ENCODE measurements at regions not wholly inside any gene's neighbourhood (a gene's known extent, or its start where the extent isn't known, plus 50 kb on each side); places are given as distances from the start of the nearest gene placed in this dataset.

DNA sequence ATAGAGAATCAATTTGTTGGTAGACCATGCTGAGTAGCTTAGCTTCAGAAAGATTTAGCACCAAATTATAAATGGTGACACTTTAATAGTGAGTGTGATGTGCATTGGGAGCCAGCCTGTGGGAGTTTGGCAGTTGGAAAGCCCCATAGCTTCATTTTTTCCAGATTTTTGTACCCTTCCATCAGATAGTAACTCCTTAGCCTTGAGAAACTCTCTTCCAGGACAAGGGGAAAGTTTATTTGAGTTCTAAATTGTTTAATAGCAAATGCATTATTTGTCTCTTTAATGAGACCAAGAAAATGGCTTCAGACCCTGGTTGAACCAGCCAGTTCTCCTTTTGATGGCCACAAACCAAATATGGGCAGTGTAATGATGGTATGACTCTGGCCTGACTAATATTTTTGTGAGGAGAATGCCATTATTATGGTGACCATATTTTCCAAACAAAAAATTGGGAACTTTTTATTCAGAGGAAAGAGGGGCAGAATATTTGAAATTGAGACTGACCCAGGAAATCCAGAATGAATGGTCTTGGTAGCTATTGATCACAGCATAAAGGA is 49.8 kb downstream of the PLCE1 start:
- no peak for DNase-seq

- no peak for DNase-seq
These were observed 52.4 kb downstream of the PLCE1 start for GRCh38 chr10:94046098-94046497.

DNA sequence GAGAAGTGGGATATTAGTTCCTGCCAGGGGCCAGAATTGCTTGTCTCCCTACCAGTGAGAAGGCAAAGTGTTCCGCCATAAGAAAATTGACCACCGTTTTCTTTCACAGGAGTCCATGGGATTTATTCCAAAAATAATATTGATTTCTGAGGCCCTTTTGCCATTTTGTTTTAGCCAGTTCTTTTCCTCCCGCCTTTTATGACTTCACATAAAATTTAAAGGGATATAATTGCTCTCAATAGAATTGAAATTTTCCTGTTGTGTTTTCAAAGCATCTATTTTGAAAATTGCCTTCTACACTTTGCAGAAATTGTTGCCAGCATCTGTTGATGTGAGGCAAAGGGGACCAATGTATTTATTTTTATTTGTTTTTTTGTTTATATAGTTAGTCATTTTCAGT is 53.6 kb downstream of the PLCE1 start:
- no peak for DNase-seq

DNA sequence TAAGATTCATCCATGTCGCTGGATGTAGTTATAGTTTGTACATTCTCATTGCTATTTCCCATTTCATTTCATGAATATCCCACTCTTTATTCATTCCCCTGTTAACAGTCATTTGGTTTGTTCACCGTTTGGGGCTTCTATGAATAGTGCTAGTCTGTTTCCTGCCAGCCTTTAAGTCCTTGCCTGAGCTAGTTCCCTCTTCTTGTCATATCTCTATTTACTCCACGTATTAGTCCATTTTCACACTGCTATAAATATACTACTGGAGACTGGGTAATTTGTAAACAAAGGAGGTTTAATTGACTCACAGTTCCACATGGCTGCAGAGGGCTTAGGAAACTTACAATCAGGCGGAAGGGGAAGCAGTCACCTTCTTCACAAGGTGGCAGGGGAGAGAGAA is 56.2 kb downstream of the PLCE1 start:
- no peak for DNase-seq

- DNase-seq, result no peak
These were observed 58.5 kb downstream of the PLCE1 start for GRCh38 chr10:94052281-94052680.

DNA sequence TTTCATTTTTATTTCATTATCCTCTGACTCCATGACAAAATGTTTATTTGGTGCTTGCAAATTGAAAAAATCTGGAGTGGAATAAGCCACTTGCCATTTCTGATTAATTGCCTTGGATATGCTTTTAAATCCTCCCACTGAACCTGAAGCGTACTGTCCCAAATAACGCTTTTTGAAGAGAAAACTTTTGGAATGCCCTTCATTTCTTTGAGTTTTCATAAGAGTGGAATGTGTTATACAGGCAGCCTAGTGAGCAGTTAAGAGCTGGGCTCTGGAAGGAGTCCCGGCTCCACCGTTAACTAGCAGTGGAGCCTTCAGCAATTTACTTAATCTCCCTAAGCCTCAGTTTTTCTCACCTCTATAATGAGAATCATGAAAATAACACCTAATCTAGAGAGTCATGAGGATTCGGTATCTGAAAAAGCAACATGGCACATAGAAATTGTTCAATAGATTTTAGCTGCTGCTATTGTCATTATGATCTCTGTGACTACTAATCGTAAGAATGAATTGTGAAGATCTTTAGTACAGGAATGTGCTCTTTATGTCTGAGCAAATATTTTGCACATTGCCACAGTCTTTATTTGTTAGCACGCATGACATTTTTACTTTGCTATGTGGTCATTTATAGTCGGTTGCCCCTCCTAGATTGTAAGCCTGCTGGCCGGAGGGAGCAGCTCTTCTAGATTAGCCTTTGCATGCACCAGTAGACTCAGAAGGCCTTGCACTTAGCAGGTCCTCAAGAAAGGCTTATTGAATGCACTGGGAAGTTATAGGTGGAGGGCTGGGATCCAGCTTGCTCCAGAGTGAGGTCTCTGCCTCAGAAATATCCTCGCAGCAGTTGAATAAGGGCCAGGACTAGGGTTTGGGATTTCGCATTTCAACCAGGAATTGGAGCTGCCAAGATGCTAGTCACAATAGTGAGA is 59.4 kb downstream of the PLCE1 start:
- no peak for DNase-seq

DNA sequence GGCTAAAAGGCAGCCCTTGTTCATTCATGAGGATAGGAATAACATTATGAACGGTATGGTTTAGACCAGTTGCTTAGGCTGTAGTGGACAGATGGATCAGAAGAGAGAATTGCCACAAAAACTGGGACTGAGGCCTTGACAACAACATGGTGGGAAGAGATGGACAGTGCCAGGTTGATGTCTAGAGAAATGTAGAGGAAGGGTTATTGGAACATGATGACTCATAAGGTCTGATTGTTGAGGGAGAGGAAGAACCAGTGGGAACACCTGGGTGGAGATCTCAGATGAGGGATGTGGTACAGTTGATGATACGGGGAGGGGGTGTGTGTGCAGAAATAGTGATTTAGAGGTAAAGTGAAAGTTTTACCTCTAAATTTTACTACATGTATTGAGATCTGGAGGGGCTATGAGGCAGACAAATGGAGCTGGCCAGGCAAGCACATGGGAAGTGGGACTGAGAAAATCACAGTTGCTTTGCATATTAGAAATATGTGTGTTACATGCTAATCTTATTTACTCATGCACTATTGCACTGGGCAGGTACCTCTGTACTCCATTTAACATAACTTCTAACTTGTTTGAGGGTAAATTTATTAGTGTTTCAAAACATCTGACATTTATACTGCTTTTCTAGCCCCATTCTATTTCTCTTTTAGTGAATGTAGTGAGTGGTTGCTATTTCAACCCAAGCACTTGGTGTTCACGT is 65.6 kb downstream of the PLCE1 start:
- DNase-seq, result no peak

- no peak for DNase-seq
These were observed 67.3 kb downstream of the PLCE1 start for GRCh38 chr10:94061026-94061425.

DNA sequence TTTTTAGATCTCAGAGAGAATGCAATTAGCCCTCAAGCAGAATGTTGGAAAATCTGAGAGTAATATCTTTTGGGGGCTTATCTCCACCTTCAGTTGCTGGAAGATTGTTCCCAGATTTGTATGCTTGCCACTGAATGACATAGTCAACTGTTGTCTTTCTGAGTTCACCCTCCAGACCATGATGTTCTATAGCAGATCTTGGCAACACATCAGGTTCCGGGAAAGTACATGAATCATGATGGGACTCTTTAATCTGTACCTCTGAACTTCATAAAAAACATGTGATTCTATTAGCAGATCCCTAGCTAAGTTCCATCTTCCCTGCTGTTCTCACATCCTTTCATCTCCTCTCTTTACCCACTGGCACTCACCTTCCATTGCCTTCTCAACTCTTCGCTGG is 68.9 kb downstream of the PLCE1 start:
- DNase-seq, result no peak

GRCh38 chr10:94065362-94065761 is 71.6 kb downstream of the PLCE1 start:
- DNase-seq, result no peak

- no peak for DNase-seq
These were observed 72.1 kb downstream of the PLCE1 start for GRCh38 chr10:94065787-94066186.

- no peak for DNase-seq
These were observed 72.7 kb downstream of the PLCE1 start for GRCh38 chr10:94066411-94066810.

GRCh38 chr10:94069884-94070283 is 76.2 kb downstream of the PLCE1 start:
- DNase-seq, result no peak

GRCh38 chr10:94074462-94074861 is 80.7 kb downstream of the PLCE1 start:
- no peak for DNase-seq

DNA sequence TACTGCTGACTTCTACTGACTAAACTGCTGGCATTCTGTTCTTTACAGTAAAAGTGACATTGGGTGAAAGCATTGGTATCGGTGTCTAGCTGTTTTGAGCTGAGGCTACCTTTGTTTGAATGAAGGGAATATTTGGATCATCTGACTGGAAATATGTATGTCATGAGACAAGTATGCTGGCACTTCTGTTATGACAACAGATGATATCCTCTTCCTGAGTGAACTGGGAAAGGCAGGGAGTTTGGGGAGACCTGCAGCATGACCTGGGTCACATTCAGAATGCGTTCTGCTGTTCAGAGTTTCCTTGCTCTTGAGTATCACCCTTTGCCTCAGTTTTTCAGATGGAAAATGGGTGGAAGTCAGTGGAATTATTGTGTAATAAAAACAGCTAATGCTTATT is 81.8 kb downstream of the PLCE1 start:
- DNase-seq, result no peak

- DNase-seq, result no peak
These were observed 82.7 kb downstream of the PLCE1 start for GRCh38 chr10:94076325-94076841.

DNA sequence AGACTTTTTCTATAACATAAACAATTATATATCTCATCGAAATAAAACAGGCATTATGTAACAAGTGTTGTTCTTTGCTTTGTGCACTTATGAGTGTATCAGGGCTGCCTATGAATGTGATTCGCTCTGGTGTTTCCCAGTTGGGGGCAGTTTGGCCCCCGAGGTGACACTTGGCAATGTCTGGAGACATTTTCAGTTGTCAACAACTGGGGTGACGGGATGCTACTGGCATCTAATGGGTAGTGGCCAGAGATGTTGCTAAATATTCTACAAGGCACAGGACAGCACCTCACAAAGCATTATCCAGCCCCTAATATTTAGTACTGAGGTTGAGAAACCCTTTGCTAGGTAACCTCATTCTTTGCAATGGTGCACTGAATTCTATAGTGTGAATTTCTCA is 83.3 kb downstream of the PLCE1 start:
- DNase-seq, result no peak

- no peak for DNase-seq
These were observed 86.4 kb downstream of the PLCE1 start for GRCh38 chr10:94080108-94080507.

- no peak for DNase-seq
These were observed 90.0 kb downstream of the PLCE1 start for GRCh38 chr10:94083662-94084265.

DNA sequence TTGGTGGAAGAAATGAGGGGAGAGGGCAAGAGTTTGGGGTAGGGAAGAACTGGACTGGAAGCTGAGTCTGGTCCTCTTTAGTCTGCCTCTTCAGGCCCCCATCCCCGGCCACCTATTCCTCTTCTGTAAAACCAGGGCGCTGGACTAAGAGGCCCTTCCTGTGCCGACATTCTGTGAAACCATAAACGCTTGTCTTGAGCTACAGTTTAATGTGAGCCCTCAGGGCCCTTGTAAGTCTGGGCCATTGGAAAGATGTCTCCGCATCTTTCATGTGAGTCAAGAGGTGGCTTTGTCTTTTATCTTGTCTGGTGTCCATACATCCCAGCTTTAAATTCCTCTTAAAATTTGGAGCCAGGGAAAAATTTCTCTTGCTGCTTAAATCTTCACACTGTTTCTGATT is 90.6 kb downstream of the PLCE1 start:
- DNase-seq, result no peak

- DNase-seq, result no peak
These were observed 91.6 kb downstream of the PLCE1 start for GRCh38 chr10:94085288-94085687.

DNA sequence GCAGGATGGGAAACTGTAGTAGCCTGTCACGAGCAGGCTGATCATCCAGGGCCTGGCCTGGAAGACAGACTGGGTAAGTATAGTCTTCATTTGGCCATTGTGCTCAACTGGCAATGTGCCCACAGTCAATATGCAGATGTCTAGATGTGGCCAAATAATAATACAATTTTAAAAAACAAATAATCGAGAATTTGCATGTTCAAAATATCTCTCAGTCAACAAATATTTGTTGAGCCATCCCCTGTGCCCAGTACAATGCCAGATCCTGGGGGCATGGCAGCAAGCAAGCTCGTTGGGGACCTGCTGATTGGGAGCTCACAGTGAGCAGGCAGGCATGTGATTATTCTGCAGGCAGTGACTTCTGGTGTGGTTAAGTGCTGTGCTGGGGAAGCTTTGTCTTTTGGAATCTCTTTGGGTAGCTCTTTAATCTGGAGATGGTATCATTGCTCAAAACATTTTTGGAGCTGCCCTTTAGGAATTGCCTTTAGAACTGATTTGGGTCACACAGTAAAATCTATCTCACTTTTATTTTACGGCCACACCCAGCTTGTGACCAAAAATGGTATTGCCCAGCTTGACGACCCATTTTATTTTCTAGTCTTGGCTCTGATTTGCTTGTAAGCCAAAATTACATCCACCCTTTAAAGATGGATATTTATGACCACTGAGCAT is 92.2 kb downstream of the PLCE1 start:
- no peak for DNase-seq

GRCh38 chr10:94088926-94089381 is 95.2 kb downstream of the PLCE1 start:
- DNase-seq, result no peak

All from activated CD4-positive, alpha-beta T cell treated with anti-CD3 and anti-CD28 coated beads for 48 hours (primary cell).